HuH-7 (cell line): ENCODE measurements at regions not wholly inside any gene's neighbourhood (a gene's known extent, or its start where the extent isn't known, plus 50 kb on each side); places are given as distances from the start of the nearest gene placed in this dataset.
"Not testable (repeated sequence)": the region's sequence is repeated elsewhere in the genome, so short reads cannot be mapped to it uniquely, and the experiment has no call there.

ENCODE experiments used
- DNase-seq: peaks from one replicate; pipeline ENCODE4 v3.0.0; 2011; ENCODE audit warnings: low spot score

- no peak for DNase-seq
Observed at GRCh38 chr1:223022641-223023473, 120.2 kb downstream of the TLR5 start.

- DNase-seq = no peak
Observed at GRCh38 chr1:223023863-223024262, 119.2 kb downstream of the TLR5 start.

- DNase-seq = not testable (repeated sequence)
Observed at GRCh38 chr1:223024486-223024885, 118.6 kb downstream of the TLR5 start.

- DNase-seq = not testable (repeated sequence)
Observed at GRCh38 chr1:223025190-223025734, 117.8 kb downstream of the TLR5 start.

GRCh38 chr1:223026639-223027038, 116.4 kb downstream of the TLR5 start:
- not testable (repeated sequence) for DNase-seq

GRCh38 chr1:223029985-223030769, 112.9 kb downstream of the TLR5 start:
- no peak for DNase-seq

- no peak for DNase-seq
Observed at GRCh38 chr1:223030871-223031400, 112.1 kb downstream of the TLR5 start.

- no peak for DNase-seq
Observed at GRCh38 chr1:223031733-223032601, 111.1 kb downstream of the TLR5 start.

- DNase-seq = no peak
Observed at GRCh38 chr1:223033658-223034057, 109.4 kb downstream of the TLR5 start.

- no peak for DNase-seq
Observed at GRCh38 chr1:223034270-223034798, 108.7 kb downstream of the TLR5 start.

- no peak for DNase-seq
Observed at GRCh38 chr1:223035724-223036478, 107.1 kb downstream of the TLR5 start.

GRCh38 chr1:223036479-223036845, 106.6 kb downstream of the TLR5 start:
- no peak for DNase-seq

- DNase-seq = no peak
Observed at GRCh38 chr1:223037845-223038244, 105.2 kb downstream of the TLR5 start.

- no peak for DNase-seq
Observed at GRCh38 chr1:223038288-223039006, 104.6 kb downstream of the TLR5 start.

GRCh38 chr1:223039990-223040389, 103.1 kb downstream of the TLR5 start:
- DNase-seq = no peak

GRCh38 chr1:223041481-223041880, 101.6 kb downstream of the TLR5 start:
- no peak for DNase-seq

- no peak for DNase-seq
Observed at GRCh38 chr1:223045164-223045957, 97.7 kb downstream of the TLR5 start.

GRCh38 chr1:223046011-223046410, 97.0 kb downstream of the TLR5 start:
- DNase-seq = no peak

- DNase-seq = not testable (repeated sequence)
Observed at GRCh38 chr1:223046463-223046862, 96.6 kb downstream of the TLR5 start.
